Endothelial cell of umbilical vein (primary cell): ENCODE measurements at regions not wholly inside any gene's neighbourhood (a gene's known extent, or its start where the extent isn't known, plus 50 kb on each side); places are given as distances from the start of the nearest gene placed in this dataset.

Experiments
- CTCF ChIP-seq, 2 donors: IDR thresholded peaks; 1 replicate in 1 of 2; 2 replicates in 1 of 2; pipeline ENCODE4 v1.5.1; 2011; ENCODE audit warnings: low read length in 2 of 2, mild to moderate bottlenecking in 2 of 2, moderate library complexity in 2 of 2, control low read depth in 1 of 2, inconsistent platforms in 1 of 2, low read depth in 1 of 2; ENCODE audit not compliant: insufficient read depth in 1 of 2; ENCODE audit errors: extremely low read depth in 1 of 2
- MYC ChIP-seq: IDR thresholded peaks from one replicate; pipeline ENCODE4 v1.6.1; 2011; ENCODE audit warnings: mild to moderate bottlenecking, low read depth, low read length

GRCh38 chr4:11228530-11228929 is 200.2 kb downstream of the HS3ST1 start:
- TF ChIP-seq MYC (no peak), CTCF (IDR thresholded peaks at IDR 0.05; ENCODE audit: extremely low read depth in 1 of 2, insufficient read depth in 1 of 2, low read depth in 1 of 2, low read length in 2 of 2) (no peak)
